ENCODE measurements at regions not wholly inside any gene's neighbourhood (a gene's known extent, or its start where the extent isn't known, plus 50 kb on each side); places are given as distances from the start of the nearest gene placed in this dataset.

DNA sequence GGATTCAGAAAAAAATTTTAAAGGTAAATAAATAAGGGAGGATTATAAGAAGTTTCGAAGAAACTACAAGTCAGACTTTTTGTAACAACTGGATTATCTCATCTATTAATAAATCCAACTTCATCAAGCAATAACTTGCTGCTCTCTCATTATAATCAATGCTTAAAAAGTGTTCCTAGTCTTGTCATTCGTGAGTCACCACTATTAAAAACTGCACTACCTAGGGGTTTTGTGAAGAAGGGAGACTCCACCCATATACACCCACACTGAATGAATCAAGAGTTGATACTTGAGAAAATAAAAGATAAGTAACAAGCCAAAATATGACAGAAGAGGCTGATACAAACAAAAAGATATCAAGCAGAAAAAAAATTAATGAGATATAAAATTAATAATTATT lies 360.5 kb downstream of the ZNF674 start:
- no peak for DNase-seq (ENCODE audit: low read depth in 1 of 2, low spot score in 1 of 2)
- 0 out of 3 replicates have a peak overlapping the region, but pooled peaks have one; percentile 11 for H3K4me2 ChIP-seq
- WGBS (ENCODE audit: missing lambda C conversion rate): 67% methylated on average over 2 of the region's 2 CpGs
- H3K9me3 ChIP-seq: peaks cover 1% of the 10 kb centered on the region; the same call in 1 of the 3 replicates
- POLR2A ChIA-PET: no interaction called here
- H3K4me1 ChIP-seq: peaks cover 40% of the 10 kb centered on the region
- CTCF ChIA-PET: no interaction called here
- no peak overlapping the region for H3K4me3 ChIP-seq
- FAIRE-seq: no peak
- H3K27ac ChIP-seq: no peak overlapping the region
- ATAC-seq: no peak
- no peak for TF ChIP-seq SMC3 (IDR thresholded peaks at IDR 0.05)
- TF ChIP-seq SREBF2 (IDR thresholded peaks at IDR 0.05): no peak
- TF ChIP-seq POLR2AphosphoS2 (conservative IDR thresholded peaks at IDR 0.05; ENCODE audit: low read length): no peak
- TF ChIP-seq GATA3 (IDR thresholded peaks at IDR 0.05; ENCODE audit: borderline replicate concordance): no peak
- TF ChIP-seq, protein P1, sequence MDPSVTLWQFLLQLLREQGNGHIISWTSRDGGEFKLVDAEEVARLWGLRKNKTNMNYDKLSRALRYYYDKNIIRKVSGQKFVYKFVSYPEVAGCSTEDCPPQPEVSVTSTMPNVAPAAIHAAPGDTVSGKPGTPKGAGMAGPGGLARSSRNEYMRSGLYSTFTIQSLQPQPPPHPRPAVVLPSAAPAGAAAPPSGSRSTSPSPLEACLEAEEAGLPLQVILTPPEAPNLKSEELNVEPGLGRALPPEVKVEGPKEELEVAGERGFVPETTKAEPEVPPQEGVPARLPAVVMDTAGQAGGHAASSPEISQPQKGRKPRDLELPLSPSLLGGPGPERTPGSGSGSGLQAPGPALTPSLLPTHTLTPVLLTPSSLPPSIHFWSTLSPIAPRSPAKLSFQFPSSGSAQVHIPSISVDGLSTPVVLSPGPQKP (IDR thresholded peaks at IDR 0.05; ENCODE audit: low read depth, low read length): no peak
- no peak for TF ChIP-seq EP300 (IDR thresholded peaks at IDR 0.05)
- TF ChIP-seq RCOR1 (IDR thresholded peaks at IDR 0.05; ENCODE audit: low read depth, low read length): no peak
- TF ChIP-seq, protein P2, sequence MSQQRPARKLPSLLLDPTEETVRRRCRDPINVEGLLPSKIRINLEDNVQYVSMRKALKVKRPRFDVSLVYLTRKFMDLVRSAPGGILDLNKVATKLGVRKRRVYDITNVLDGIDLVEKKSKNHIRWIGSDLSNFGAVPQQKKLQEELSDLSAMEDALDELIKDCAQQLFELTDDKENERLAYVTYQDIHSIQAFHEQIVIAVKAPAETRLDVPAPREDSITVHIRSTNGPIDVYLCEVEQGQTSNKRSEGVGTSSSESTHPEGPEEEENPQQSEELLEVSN (IDR thresholded peaks at IDR 0.05; ENCODE audit: borderline replicate concordance, low read depth): no peak
- TF ChIP-seq JUNB (IDR thresholded peaks at IDR 0.05): no peak

DNA sequence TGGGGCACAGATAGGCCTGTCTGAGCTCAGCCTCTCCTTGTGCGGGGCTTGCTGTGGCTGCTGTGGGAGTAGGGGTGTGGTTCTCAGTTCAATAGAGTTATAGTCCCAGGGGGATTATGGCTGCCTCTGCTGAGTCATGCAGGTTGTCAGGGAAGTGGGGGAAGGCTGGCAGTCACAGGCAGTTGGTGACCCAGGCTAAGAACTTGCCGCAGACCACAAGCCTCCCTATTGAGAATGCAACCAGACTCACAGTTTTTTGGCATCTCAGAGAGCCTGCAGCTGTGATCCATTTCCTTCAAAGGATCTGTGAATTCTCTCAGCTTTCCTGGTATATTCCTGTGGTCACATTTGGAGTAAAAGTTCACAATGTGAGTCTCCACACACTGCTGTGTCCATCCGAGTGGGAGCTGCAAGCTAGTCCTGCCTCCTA lies 364.9 kb downstream of the ZNF674 start:
- Histone ChIP-seq H3K4me3 (no peak overlapping the region), H3K4me2 (peak overlapping the region; percentile 42), H3K9me3 (peaks cover 4% of the 10 kb centered on the region; the same call in 1 of the 3 replicates), H3K27ac (peak overlapping the region; percentile 57 to 71), H3K4me1 (peaks cover 26% of the 10 kb centered on the region)
- peak; percentile 50 for TF ChIP-seq MAFK (IDR thresholded peaks at IDR 0.05; ENCODE audit: partially characterized antibody)
- TF ChIP-seq, protein P3, sequence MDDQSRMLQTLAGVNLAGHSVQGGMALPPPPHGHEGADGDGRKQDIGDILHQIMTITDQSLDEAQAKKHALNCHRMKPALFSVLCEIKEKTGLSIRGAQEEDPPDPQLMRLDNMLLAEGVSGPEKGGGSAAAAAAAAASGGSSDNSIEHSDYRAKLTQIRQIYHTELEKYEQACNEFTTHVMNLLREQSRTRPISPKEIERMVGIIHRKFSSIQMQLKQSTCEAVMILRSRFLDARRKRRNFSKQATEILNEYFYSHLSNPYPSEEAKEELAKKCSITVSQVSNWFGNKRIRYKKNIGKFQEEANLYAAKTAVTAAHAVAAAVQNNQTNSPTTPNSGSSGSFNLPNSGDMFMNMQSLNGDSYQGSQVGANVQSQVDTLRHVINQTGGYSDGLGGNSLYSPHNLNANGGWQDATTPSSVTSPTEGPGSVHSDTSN (IDR thresholded peaks at IDR 0.05): no peak
- DNase-seq (ENCODE audit: low read depth in 1 of 2, low spot score in 1 of 2) (peak in 1 of 2 experiments; percentile 60), FAIRE-seq (no peak), ATAC-seq (peak in 1 of 2 experiments; percentile 68; a peak in 3 of 6 replicates)
- CTCF ChIA-PET: no interaction called here
- 53% methylated on average over 3 of the region's 3 CpGs for WGBS (ENCODE audit: missing lambda C conversion rate)
- POLR2A ChIA-PET: no interaction called here

DNA sequence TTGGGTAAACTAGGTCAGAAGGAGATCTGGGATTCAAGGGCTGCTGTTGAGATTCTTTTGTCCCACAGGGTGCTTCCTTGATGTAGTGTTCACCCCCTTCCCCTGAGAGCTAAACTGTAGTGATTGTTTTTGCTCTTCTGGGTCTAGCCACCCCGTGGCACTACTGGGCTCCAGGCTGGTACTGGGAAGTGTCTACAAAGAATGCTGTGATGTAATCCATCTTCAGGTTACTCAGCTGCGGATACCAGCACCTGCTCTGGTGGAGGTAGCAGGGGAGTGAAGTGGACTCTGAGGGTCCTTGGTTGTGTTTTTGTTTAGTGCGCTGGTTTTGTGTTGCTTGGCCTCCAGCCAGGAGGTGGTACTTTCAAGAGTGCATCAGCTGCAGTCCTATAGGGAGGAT lies 365.5 kb downstream of the ZNF674 start:
- Histone ChIP-seq H3K27ac (peak overlapping the region; percentile 57 to 71), H3K4me3 (no peak overlapping the region), H3K9me3 (peaks cover 4% of the 10 kb centered on the region; the same call in 1 of the 3 replicates), H3K4me2 (peak overlapping the region; percentile 42), H3K4me1 (peaks cover 25% of the 10 kb centered on the region)
- POLR2A ChIA-PET: no interaction called here
- TF ChIP-seq BHLHE40 (IDR thresholded peaks at IDR 0.05; ENCODE audit: low read depth, low read length): no peak
- TF ChIP-seq, protein P2 (IDR thresholded peaks at IDR 0.05; ENCODE audit: borderline replicate concordance, low read depth): no peak
- no peak for TF ChIP-seq ZC3H11A (IDR thresholded peaks at IDR 0.05)
- TF ChIP-seq, protein P4, sequence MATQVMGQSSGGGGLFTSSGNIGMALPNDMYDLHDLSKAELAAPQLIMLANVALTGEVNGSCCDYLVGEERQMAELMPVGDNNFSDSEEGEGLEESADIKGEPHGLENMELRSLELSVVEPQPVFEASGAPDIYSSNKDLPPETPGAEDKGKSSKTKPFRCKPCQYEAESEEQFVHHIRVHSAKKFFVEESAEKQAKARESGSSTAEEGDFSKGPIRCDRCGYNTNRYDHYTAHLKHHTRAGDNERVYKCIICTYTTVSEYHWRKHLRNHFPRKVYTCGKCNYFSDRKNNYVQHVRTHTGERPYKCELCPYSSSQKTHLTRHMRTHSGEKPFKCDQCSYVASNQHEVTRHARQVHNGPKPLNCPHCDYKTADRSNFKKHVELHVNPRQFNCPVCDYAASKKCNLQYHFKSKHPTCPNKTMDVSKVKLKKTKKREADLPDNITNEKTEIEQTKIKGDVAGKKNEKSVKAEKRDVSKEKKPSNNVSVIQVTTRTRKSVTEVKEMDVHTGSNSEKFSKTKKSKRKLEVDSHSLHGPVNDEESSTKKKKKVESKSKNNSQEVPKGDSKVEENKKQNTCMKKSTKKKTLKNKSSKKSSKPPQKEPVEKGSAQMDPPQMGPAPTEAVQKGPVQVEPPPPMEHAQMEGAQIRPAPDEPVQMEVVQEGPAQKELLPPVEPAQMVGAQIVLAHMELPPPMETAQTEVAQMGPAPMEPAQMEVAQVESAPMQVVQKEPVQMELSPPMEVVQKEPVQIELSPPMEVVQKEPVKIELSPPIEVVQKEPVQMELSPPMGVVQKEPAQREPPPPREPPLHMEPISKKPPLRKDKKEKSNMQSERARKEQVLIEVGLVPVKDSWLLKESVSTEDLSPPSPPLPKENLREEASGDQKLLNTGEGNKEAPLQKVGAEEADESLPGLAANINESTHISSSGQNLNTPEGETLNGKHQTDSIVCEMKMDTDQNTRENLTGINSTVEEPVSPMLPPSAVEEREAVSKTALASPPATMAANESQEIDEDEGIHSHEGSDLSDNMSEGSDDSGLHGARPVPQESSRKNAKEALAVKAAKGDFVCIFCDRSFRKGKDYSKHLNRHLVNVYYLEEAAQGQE (IDR thresholded peaks at IDR 0.05): no peak
- no peak for TF ChIP-seq MYC (IDR thresholded peaks at IDR 0.05; ENCODE audit: borderline replicate concordance, low read length)
- no peak for TF ChIP-seq PHF8 (IDR thresholded peaks at IDR 0.05; ENCODE audit: borderline replicate concordance, low read depth)
- no peak for TF ChIP-seq MAFK (IDR thresholded peaks at IDR 0.05; ENCODE audit: partially characterized antibody)
- TF ChIP-seq, protein P5, sequence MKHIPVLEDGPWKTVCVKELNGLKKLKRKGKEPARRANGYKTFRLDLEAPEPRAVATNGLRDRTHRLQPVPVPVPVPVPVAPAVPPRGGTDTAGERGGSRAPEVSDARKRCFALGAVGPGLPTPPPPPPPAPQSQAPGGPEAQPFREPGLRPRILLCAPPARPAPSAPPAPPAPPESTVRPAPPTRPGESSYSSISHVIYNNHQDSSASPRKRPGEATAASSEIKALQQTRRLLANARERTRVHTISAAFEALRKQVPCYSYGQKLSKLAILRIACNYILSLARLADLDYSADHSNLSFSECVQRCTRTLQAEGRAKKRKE (CRISPR knock-in tag; IDR thresholded peaks at IDR 0.05; ENCODE audit: low read depth): no peak
- TF ChIP-seq HEYL (CRISPR knock-in tag; IDR thresholded peaks at IDR 0.05): no peak
- no peak for TF ChIP-seq JUNB (IDR thresholded peaks at IDR 0.05)
- no peak for TF ChIP-seq RCOR1 (IDR thresholded peaks at IDR 0.05; ENCODE audit: low read depth, low read length)
- DNase-seq (ENCODE audit: low read depth in 1 of 2, low spot score in 1 of 2): no peak
- WGBS (ENCODE audit: missing lambda C conversion rate): 75% methylated on average over 3 of the region's 3 CpGs
- ATAC-seq: no peak
- CTCF ChIA-PET: no interaction called here
- FAIRE-seq: no peak
